Neural cell (in vitro differentiated cells): ENCODE measurements at regions not wholly inside any gene's neighbourhood (a gene's known extent, or its start where the extent isn't known, plus 50 kb on each side); places are given as distances from the start of the nearest gene placed in this dataset.

Source experiments
- H2AFZ ChIP-seq: fragments of 200-600, 300-800 bp; sonication (generic), shearing (Covaris generic); 2 replicates; pipeline ENCODE4 v1.6.0; 2014; ENCODE audit warnings: low read depth, mild to moderate bottlenecking, antibody characterized with exemption, low read length, moderate library complexity
- H3F3A ChIP-seq: fragments of 200-600 bp; shearing (Covaris generic); 2 replicates; pipeline ENCODE4 v1.6.1; 2016; ENCODE audit warnings: mild to moderate bottlenecking, moderate library complexity, mixed read lengths, antibody characterized with exemption, low read length; ENCODE audit not compliant: insufficient read depth, poor library complexity, severe bottlenecking
- H3K27ac ChIP-seq: fragments of 200-600, 300-800 bp; sonication (generic), shearing (Covaris generic); 2 replicates; pipeline ENCODE4 v1.5.1; 2014; ENCODE audit warnings: mild to moderate bottlenecking, low read length, moderate library complexity
- H3K27me3 ChIP-seq: fragments of 300-800, 200-600 bp; sonication (generic), shearing (Covaris generic); 2 replicates; pipeline ENCODE4 v1.6.0; 2014; ENCODE audit warnings: mild to moderate bottlenecking, low read depth, low read length, moderate library complexity; ENCODE audit not compliant: insufficient read depth
- H3K36me3 ChIP-seq: fragments of 300-800, 200-600 bp; sonication (generic), shearing (Covaris generic); 2 replicates; pipeline ENCODE4 v1.5.1; 2014; ENCODE audit warnings: mild to moderate bottlenecking, antibody characterized with exemption, low read length, moderate library complexity; ENCODE audit not compliant: insufficient read depth
- H3K4me2 ChIP-seq: fragments of 300-800, 200-600 bp; sonication (generic), shearing (Covaris generic); 2 replicates; pipeline ENCODE4 v1.6.0; 2014; ENCODE audit warnings: mild to moderate bottlenecking, low read length
- H3K4me3 ChIP-seq: fragments of 300-800, 200-600 bp; sonication (generic), shearing (Covaris generic); 2 replicates; pipeline ENCODE4 v1.5.1; 2014; ENCODE audit warnings: mild to moderate bottlenecking, low read length, moderate library complexity
- H3K79me2 ChIP-seq: fragments of 200-600 bp; shearing (Covaris generic); replicated peaks from 2 replicates; pipeline ENCODE4 v1.6.0; 2014; ENCODE audit warnings: mild to moderate bottlenecking, low read length, moderate library complexity; ENCODE audit not compliant: insufficient read depth
- H3K9ac ChIP-seq: fragments of 300-800, 200-600 bp; sonication (generic), shearing (Covaris generic); 2 replicates; pipeline ENCODE4 v1.6.1; 2016; ENCODE audit warnings: mild to moderate bottlenecking, low read length, mixed read lengths
- H3K9me2 ChIP-seq: fragments of 200-600 bp; shearing (Covaris generic); 2 replicates; pipeline ENCODE4 v1.6.1; 2016; ENCODE audit warnings: mild to moderate bottlenecking, low read length, mixed read lengths; ENCODE audit not compliant: insufficient read depth
- H3K9me3 ChIP-seq: fragments of 200-600, 300-800 bp; sonication (generic), shearing (Covaris generic); 2 replicates; pipeline ENCODE4 v1.6.1; 2016; ENCODE audit warnings: mild to moderate bottlenecking, mixed run types, low read length, moderate library complexity, mixed read lengths
- H4K20me1 ChIP-seq: fragments of 200-600 bp; shearing (Covaris generic); 2 replicates; pipeline ENCODE4 v1.6.1; 2016; ENCODE audit warnings: mild to moderate bottlenecking, mixed run types; ENCODE audit not compliant: insufficient read depth
- EP300 ChIP-seq: fragments of 450-650 bp; conservative IDR thresholded peaks from 2 replicates; pipeline ENCODE4 v1.6.1; 2014; ENCODE audit warnings: antibody characterized with exemption, mild to moderate bottlenecking, moderate library complexity; ENCODE audit not compliant: poor library complexity, severe bottlenecking
- EZH2 ChIP-seq: fragments of 200-600, 300-800 bp; shearing (Covaris generic), sonication (generic); IDR thresholded peaks from 2 replicates; pipeline ENCODE4 v1.6.1; 2014; ENCODE audit warnings: antibody characterized with exemption, low read length, borderline replicate concordance, mild to moderate bottlenecking; ENCODE audit not compliant: insufficient read depth, poor library complexity, severe bottlenecking
- MXI1 ChIP-seq: fragments of 450-650 bp; conservative IDR thresholded peaks from 2 replicates; pipeline ENCODE4 v1.6.1; 2014; ENCODE audit warnings: antibody characterized with exemption, mild to moderate bottlenecking; ENCODE audit not compliant: poor library complexity, severe bottlenecking
- POLR2AphosphoS5 ChIP-seq: IDR thresholded peaks from 2 replicates; pipeline ENCODE4 v1.6.1; 2012
- RAD21 ChIP-seq: fragments of 450-650 bp; conservative IDR thresholded peaks from 2 replicates; pipeline ENCODE4 v1.6.1; 2014; ENCODE audit warnings: antibody characterized with exemption, mild to moderate bottlenecking, moderate library complexity
- SMC3 ChIP-seq: fragments of 450-650 bp; conservative IDR thresholded peaks from 2 replicates; pipeline ENCODE4 v1.6.1; 2014; ENCODE audit warnings: antibody characterized with exemption, mild to moderate bottlenecking, moderate library complexity; ENCODE audit not compliant: poor library complexity
- TAF1 ChIP-seq: IDR thresholded peaks from 2 replicates; pipeline ENCODE4 v1.6.1; 2012; ENCODE audit warnings: low read depth
- TF ChIP-seq, protein P1 (sequence below): IDR thresholded peaks from 2 replicates; pipeline ENCODE4 v1.6.1; 2012; ENCODE audit warnings: borderline replicate concordance
- TF ChIP-seq, protein P2 (sequence below): fragments of 450-650 bp; IDR thresholded peaks from 2 replicates; pipeline ENCODE4 v1.5.1; 2014; ENCODE audit warnings: antibody characterized with exemption, mild to moderate bottlenecking, moderate library complexity; ENCODE audit not compliant: poor library complexity, severe bottlenecking

GRCh38 chr18:25648716-25649260 is 296.8 kb upstream of the ZNF521 start:
- H3K4me2 ChIP-seq, result no peak overlapping the region

GRCh38 chr18:25647404-25647803 is 295.4 kb upstream of the ZNF521 start:
- H3F3A ChIP-seq, result no peaks in the 10 kb centered on the region
- no peaks in the 10 kb centered on the region for H3K36me3 ChIP-seq
- no peaks in the 10 kb centered on the region for H3K9me2 ChIP-seq
- TF ChIP-seq EZH2 (no peak), TAF1 (no peak), RAD21 (no peak), SMC3 (no peak), MXI1 (no peak), EP300 (no peak), POLR2AphosphoS5 (no peak)
- TF ChIP-seq, protein P1, sequence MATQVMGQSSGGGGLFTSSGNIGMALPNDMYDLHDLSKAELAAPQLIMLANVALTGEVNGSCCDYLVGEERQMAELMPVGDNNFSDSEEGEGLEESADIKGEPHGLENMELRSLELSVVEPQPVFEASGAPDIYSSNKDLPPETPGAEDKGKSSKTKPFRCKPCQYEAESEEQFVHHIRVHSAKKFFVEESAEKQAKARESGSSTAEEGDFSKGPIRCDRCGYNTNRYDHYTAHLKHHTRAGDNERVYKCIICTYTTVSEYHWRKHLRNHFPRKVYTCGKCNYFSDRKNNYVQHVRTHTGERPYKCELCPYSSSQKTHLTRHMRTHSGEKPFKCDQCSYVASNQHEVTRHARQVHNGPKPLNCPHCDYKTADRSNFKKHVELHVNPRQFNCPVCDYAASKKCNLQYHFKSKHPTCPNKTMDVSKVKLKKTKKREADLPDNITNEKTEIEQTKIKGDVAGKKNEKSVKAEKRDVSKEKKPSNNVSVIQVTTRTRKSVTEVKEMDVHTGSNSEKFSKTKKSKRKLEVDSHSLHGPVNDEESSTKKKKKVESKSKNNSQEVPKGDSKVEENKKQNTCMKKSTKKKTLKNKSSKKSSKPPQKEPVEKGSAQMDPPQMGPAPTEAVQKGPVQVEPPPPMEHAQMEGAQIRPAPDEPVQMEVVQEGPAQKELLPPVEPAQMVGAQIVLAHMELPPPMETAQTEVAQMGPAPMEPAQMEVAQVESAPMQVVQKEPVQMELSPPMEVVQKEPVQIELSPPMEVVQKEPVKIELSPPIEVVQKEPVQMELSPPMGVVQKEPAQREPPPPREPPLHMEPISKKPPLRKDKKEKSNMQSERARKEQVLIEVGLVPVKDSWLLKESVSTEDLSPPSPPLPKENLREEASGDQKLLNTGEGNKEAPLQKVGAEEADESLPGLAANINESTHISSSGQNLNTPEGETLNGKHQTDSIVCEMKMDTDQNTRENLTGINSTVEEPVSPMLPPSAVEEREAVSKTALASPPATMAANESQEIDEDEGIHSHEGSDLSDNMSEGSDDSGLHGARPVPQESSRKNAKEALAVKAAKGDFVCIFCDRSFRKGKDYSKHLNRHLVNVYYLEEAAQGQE, result no peak
- TF ChIP-seq, protein P2, sequence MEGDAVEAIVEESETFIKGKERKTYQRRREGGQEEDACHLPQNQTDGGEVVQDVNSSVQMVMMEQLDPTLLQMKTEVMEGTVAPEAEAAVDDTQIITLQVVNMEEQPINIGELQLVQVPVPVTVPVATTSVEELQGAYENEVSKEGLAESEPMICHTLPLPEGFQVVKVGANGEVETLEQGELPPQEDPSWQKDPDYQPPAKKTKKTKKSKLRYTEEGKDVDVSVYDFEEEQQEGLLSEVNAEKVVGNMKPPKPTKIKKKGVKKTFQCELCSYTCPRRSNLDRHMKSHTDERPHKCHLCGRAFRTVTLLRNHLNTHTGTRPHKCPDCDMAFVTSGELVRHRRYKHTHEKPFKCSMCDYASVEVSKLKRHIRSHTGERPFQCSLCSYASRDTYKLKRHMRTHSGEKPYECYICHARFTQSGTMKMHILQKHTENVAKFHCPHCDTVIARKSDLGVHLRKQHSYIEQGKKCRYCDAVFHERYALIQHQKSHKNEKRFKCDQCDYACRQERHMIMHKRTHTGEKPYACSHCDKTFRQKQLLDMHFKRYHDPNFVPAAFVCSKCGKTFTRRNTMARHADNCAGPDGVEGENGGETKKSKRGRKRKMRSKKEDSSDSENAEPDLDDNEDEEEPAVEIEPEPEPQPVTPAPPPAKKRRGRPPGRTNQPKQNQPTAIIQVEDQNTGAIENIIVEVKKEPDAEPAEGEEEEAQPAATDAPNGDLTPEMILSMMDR, result no peak
- no peaks in the 10 kb centered on the region for H3K79me2 ChIP-seq
- no peak overlapping the region for H3K4me3 ChIP-seq
- H3K27me3 ChIP-seq, result no peaks in the 10 kb centered on the region
- no peak overlapping the region for H3K9ac ChIP-seq
- no peak overlapping the region for H3K4me2 ChIP-seq
- no peaks in the 10 kb centered on the region for H4K20me1 ChIP-seq
- no peaks in the 10 kb centered on the region for H3K9me3 ChIP-seq
- H3K27ac ChIP-seq, result no peak overlapping the region
- no peak overlapping the region for H2AFZ ChIP-seq

More at GRCh38 chr18:25648716-25649260, 296.8 kb upstream of the ZNF521 start:
- Histone ChIP-seq H3K9ac (no peak overlapping the region), H4K20me1 (no peaks in the 10 kb centered on the region), H3K36me3 (no peaks in the 10 kb centered on the region), H2AFZ (no peak overlapping the region), H3K79me2 (no peaks in the 10 kb centered on the region), H3K27me3 (no peaks in the 10 kb centered on the region), H3K4me3 (no peak overlapping the region), H3K9me2 (no peaks in the 10 kb centered on the region), H3K9me3 (no peaks in the 10 kb centered on the region), H3K27ac (no peak overlapping the region), H3F3A (no peaks in the 10 kb centered on the region)
- TF ChIP-seq SMC3, result no peak
- no peak for TF ChIP-seq RAD21
- TF ChIP-seq, protein P2, result no peak
- TF ChIP-seq EP300, result no peak
- TF ChIP-seq TAF1, result no peak
- no peak for TF ChIP-seq EZH2
- no peak for TF ChIP-seq MXI1
- no peak for TF ChIP-seq POLR2AphosphoS5
- TF ChIP-seq, protein P1, result no peak
